Epidermal melanocyte (primary cell): ENCODE measurements at regions not wholly inside any gene's neighbourhood (a gene's known extent, or its start where the extent isn't known, plus 50 kb on each side); places are given as distances from the start of the nearest gene placed in this dataset.
A peak's percentile ranks its signal among the peaks of the same experiment; 100 is the strongest.
"Not testable (repeated sequence)": the region's sequence is repeated elsewhere in the genome, so short reads cannot be mapped to it uniquely, and the experiment has no call there.

Experiments
- DNase-seq: peaks from one replicate; pipeline ENCODE4 v3.0.0; 2011; ENCODE audit warnings: low spot score; ENCODE audit not compliant: insufficient read length

GRCh38 chr12:131591136-131591535 is 119.8 kb upstream of the SFSWAP start:
- no peak for DNase-seq

GRCh38 chr12:131591714-131592709 is 118.9 kb upstream of the SFSWAP start:
- no peak for DNase-seq

- DNase-seq = no peak
Observed at GRCh38 chr12:131592972-131593371, 117.9 kb upstream of the SFSWAP start.

- no peak for DNase-seq
Observed at GRCh38 chr12:131593406-131593805, 117.5 kb upstream of the SFSWAP start.

GRCh38 chr12:131596115-131596514 is 114.8 kb upstream of the SFSWAP start:
- no peak for DNase-seq

GRCh38 chr12:131597333-131597732 is 113.6 kb upstream of the SFSWAP start:
- no peak for DNase-seq

GRCh38 chr12:131598717-131599116 is 112.2 kb upstream of the SFSWAP start:
- no peak for DNase-seq

GRCh38 chr12:131599190-131600159 is 111.4 kb upstream of the SFSWAP start:
- DNase-seq = no peak

- DNase-seq = no peak
Observed at GRCh38 chr12:131600160-131600532, 110.7 kb upstream of the SFSWAP start.

GRCh38 chr12:131601499-131601898 is 109.4 kb upstream of the SFSWAP start:
- not testable (repeated sequence) for DNase-seq

GRCh38 chr12:131603106-131603938 is 107.6 kb upstream of the SFSWAP start:
- DNase-seq = no peak

- DNase-seq = no peak
Observed at GRCh38 chr12:131603939-131604795, 106.7 kb upstream of the SFSWAP start.

- no peak for DNase-seq
Observed at GRCh38 chr12:131604859-131605258, 106.0 kb upstream of the SFSWAP start.

GRCh38 chr12:131605304-131605829 is 105.5 kb upstream of the SFSWAP start:
- no peak for DNase-seq

GRCh38 chr12:131606218-131606901 is 104.5 kb upstream of the SFSWAP start:
- DNase-seq = no peak

- DNase-seq = no peak
Observed at GRCh38 chr12:131607658-131608447, 103.0 kb upstream of the SFSWAP start.

- DNase-seq = peak; percentile 80
Observed at GRCh38 chr12:131608740-131609690, 101.9 kb upstream of the SFSWAP start.
